ENCODE measurements at regions not wholly inside any gene's neighbourhood (a gene's known extent, or its start where the extent isn't known, plus 50 kb on each side); places are given as distances from the start of the nearest gene placed in this dataset.

DNA sequence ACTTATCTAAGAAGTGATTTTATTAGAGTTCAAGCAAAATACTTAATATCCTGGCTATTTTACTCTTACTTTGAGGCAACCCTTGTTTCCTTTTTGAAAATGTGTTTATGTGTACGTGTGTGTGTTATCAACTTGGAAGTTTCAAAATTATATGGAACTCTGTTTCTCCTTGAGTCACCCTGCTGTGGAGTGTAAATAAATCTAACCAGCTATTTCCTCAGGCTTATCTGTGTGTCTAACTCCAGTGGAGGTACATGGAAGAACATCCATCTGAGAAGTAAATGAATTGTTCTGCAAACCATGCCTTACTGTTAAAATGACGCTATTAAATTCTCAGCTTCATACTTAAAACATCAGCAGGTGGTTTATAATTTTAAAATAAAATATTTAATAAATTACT, 583.4 kb upstream of the SLITRK5 start:
- intact Hi-C loops (cut with DNase I): no loop called here
- no peak for TF ChIP-seq POLR2A (IDR thresholded peaks at IDR 0.05)
- TF ChIP-seq POLR2AphosphoS5 (IDR thresholded peaks at IDR 0.05): no peak
- TF ChIP-seq, protein P1, sequence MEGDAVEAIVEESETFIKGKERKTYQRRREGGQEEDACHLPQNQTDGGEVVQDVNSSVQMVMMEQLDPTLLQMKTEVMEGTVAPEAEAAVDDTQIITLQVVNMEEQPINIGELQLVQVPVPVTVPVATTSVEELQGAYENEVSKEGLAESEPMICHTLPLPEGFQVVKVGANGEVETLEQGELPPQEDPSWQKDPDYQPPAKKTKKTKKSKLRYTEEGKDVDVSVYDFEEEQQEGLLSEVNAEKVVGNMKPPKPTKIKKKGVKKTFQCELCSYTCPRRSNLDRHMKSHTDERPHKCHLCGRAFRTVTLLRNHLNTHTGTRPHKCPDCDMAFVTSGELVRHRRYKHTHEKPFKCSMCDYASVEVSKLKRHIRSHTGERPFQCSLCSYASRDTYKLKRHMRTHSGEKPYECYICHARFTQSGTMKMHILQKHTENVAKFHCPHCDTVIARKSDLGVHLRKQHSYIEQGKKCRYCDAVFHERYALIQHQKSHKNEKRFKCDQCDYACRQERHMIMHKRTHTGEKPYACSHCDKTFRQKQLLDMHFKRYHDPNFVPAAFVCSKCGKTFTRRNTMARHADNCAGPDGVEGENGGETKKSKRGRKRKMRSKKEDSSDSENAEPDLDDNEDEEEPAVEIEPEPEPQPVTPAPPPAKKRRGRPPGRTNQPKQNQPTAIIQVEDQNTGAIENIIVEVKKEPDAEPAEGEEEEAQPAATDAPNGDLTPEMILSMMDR (IDR thresholded peaks at IDR 0.05): no peak
- 83% methylated on average over 2 of the region's 2 CpGs for whole genome bisulfite sequencing
- Histone ChIP-seq H3K36me3 (no peaks in the 10 kb centered on the region), H3K4me1 (replicated peaks) (no peaks in the 10 kb centered on the region), H3K9me3 (no peaks in the 10 kb centered on the region), H3K4me3 (no peak overlapping the region), H3K27me3 (replicated peaks; ENCODE audit: insufficient read depth) (no peaks in the 10 kb centered on the region), H3K27ac (no peak overlapping the region)
- DNase-seq (ENCODE audit: low spot score): no peak

DNA sequence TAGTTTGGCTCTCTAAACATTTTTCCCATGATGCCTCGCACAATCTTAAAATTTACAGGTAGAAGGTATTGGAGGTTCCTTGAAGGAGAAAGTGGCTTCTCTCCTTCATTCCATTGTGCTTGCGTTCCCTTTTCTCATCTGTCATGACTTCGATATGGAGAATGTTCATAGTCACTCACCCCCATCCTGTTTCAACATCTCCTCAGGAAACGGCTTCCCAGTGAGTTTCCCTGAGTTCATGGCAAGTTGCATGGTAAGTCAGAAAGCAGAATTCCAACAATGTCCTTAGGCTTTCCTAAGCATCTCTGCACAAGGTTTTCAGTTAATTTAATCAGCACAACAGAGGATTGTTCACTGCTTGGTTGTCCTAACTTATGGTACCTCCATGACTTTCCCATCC, 581.8 kb upstream of the SLITRK5 start:
- TF ChIP-seq POLR2A (IDR thresholded peaks at IDR 0.05) (no peak), POLR2AphosphoS5 (IDR thresholded peaks at IDR 0.05) (no peak)
- TF ChIP-seq, protein P1 (IDR thresholded peaks at IDR 0.05): no peak
- no peak overlapping the region for H3K27ac ChIP-seq
- DNase-seq (ENCODE audit: low spot score): no peak
- no peaks in the 10 kb centered on the region for H3K36me3 ChIP-seq
- H3K4me3 ChIP-seq: no peak overlapping the region
- intact Hi-C loops (cut with DNase I): no loop called here
- 89% methylated on average over 4 of the region's 4 CpGs for WGBS
- H3K9me3 ChIP-seq: no peaks in the 10 kb centered on the region
- no peaks in the 10 kb centered on the region for H3K4me1 ChIP-seq (replicated peaks)
- no peaks in the 10 kb centered on the region for H3K27me3 ChIP-seq (replicated peaks; ENCODE audit: insufficient read depth)

DNA sequence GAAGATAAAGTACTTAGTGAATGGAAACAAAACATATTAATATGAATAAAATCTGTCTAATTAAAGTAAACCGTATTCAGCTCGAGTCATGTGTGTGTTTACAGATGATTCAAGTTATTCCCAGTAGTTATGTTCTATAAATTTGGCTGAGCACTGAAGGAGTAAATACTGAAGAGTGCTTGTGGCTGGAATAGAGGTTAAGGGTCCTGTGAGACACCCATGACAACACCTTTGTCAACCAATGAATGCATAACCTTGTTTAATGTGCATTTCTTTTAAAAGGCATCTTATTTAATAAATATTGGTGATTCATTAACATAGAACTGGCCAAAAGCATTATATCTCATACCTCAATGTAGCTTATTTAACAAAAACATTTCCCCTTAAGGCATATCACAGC, 577.8 kb upstream of the SLITRK5 start:
- Histone ChIP-seq H3K4me1 (replicated peaks) (no peaks in the 10 kb centered on the region), H3K36me3 (no peaks in the 10 kb centered on the region), H3K9me3 (no peaks in the 10 kb centered on the region), H3K27ac (no peak overlapping the region), H3K27me3 (replicated peaks; ENCODE audit: insufficient read depth) (no peaks in the 10 kb centered on the region), H3K4me3 (no peak overlapping the region)
- 66% methylated on average over 2 of the region's 2 CpGs for WGBS
- TF ChIP-seq POLR2AphosphoS5 (IDR thresholded peaks at IDR 0.05): no peak
- no peak for TF ChIP-seq POLR2A (IDR thresholded peaks at IDR 0.05)
- TF ChIP-seq, protein P1 (IDR thresholded peaks at IDR 0.05): no peak
- intact Hi-C loops (cut with DNase I): no loop called here
- DNase-seq (ENCODE audit: low spot score): no peak

DNA sequence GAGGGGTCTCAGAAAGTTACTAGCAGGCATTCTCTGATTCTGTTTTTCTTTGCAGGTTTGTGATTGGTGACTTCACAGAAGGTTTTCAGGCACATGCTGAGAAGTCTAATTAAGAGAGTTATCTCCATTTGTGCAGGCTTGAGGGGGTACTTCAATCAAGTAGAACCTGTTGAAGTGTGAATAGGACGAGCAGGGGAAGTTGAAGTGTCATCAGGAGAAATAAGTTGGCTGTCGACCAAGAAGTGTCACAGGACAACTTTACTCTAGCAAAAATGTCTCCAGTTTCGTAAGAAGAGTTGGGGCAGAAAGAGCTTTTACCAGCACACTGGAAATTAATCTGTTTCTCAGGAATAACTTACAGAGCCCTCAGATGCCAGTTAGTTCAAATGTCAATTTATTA, 576.5 kb upstream of the SLITRK5 start:
- Histone ChIP-seq H3K4me3 (no peak overlapping the region), H3K4me1 (replicated peaks) (no peaks in the 10 kb centered on the region), H3K36me3 (no peaks in the 10 kb centered on the region), H3K27ac (no peak overlapping the region), H3K9me3 (no peaks in the 10 kb centered on the region), H3K27me3 (replicated peaks; ENCODE audit: insufficient read depth) (no peaks in the 10 kb centered on the region)
- no peak for DNase-seq (ENCODE audit: low spot score)
- 15% methylated on average over 3 of the region's 3 CpGs for WGBS
- TF ChIP-seq POLR2A (IDR thresholded peaks at IDR 0.05) (no peak), POLR2AphosphoS5 (IDR thresholded peaks at IDR 0.05) (no peak)
- TF ChIP-seq, protein P1 (IDR thresholded peaks at IDR 0.05): no peak
- intact Hi-C loops (cut with DNase I): no loop called here

DNA sequence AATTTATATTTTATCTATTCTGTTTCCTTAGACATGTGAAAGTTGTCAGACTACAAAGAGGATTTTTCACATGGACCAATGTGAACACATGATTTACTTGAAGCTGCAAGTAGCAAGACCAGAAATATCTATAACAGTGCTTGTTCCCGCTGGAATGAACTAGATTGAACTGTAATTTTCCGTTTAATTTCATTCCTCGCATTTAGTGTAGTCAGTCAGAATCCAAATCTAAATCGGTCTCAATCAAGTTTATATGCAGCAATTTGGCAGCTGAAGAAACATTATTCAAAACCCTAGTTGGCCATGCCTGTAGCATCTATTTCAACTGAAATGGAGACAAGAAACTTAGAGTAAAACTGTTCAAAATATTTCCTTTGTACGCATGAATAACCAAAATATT, 570.7 kb upstream of the SLITRK5 start:
- Histone ChIP-seq H3K4me1 (replicated peaks) (no peaks in the 10 kb centered on the region), H3K27me3 (replicated peaks; ENCODE audit: insufficient read depth) (no peaks in the 10 kb centered on the region), H3K27ac (no peak overlapping the region), H3K4me3 (no peak overlapping the region), H3K9me3 (no peaks in the 10 kb centered on the region), H3K36me3 (no peaks in the 10 kb centered on the region)
- TF ChIP-seq POLR2A (IDR thresholded peaks at IDR 0.05): no peak
- TF ChIP-seq, protein P1 (IDR thresholded peaks at IDR 0.05): no peak
- no peak for TF ChIP-seq POLR2AphosphoS5 (IDR thresholded peaks at IDR 0.05)
- intact Hi-C loops (cut with DNase I): no loop called here
- WGBS: 78% methylated on average over 5 of the region's 5 CpGs
- no peak for DNase-seq (ENCODE audit: low spot score)
